SK-N-SH (cell line): ENCODE measurements at regions not wholly inside any gene's neighbourhood (a gene's known extent, or its start where the extent isn't known, plus 50 kb on each side); places are given as distances from the start of the nearest gene placed in this dataset.

ENCODE experiments used
- CTCF ChIA-PET: fragments of 300-600, 350-600 bp; formaldehyde crosslinking; extraction: SDS; loops from one replicate; lab custom pipeline; 2021; lab: Yijun Ruan, JAX
- POLR2A ChIA-PET: fragments of 350-600 bp; sonication (Branson Sonifier 250); formaldehyde crosslinking; extraction: SDS; loops from one replicate; lab custom pipeline; 2020; ENCODE audit warnings: antibody characterized with exemption, inconsistent platforms; lab: Yijun Ruan, JAX
- DNase-seq: peaks from one replicate; pipeline ENCODE4 v3.0.0; 2012
- H2AFZ ChIP-seq: fragments of 200-600 bp; sonication (generic); 2 replicates; pipeline ENCODE4 v1.8.1; 2016; ENCODE audit warnings: antibody characterized with exemption, mild to moderate bottlenecking, low read depth
- H3F3A ChIP-seq: fragments of 200-600 bp; sonication (generic); replicated peaks from 2 replicates; pipeline ENCODE3; 2016; ENCODE audit warnings: antibody characterized with exemption, mild to moderate bottlenecking; ENCODE audit not compliant: insufficient read depth
- H3K27ac ChIP-seq, 2 experiments: fragments of 200-500 bp in 1 of 2; fragments of 200-600 bp in 1 of 2; sonication (Bioruptor generic) in 1 of 2; sonication (generic), shearing (Covaris generic) in 1 of 2; 2 replicates each; pipeline versions ENCODE4 v1.5.1 to v1.6.1; 2014 to 2016; ENCODE audit warnings: low read depth in 2 of 2, inconsistent platforms in 1 of 2, low read length in 1 of 2, mild to moderate bottlenecking in 1 of 2, mixed read lengths in 1 of 2
- H3K27me3 ChIP-seq: fragments of 200-600 bp; sonication (generic), shearing (Covaris generic); 2 replicates; pipeline ENCODE4 v1.6.1; 2016; ENCODE audit warnings: mixed run types; ENCODE audit not compliant: insufficient read depth
- H3K36me3 ChIP-seq, 2 experiments: fragments of 200-500 bp in 1 of 2; fragments of 200-600 bp in 1 of 2; sonication (Bioruptor generic) in 1 of 2; sonication (generic) in 1 of 2; replicated peaks in 1 of 2; 2 replicates each; pipeline versions ENCODE3 to v1.5.1; 2014 to 2016; ENCODE audit warnings: low read length in 1 of 2, mild to moderate bottlenecking in 1 of 2; ENCODE audit not compliant: insufficient read depth in 2 of 2, control insufficient read depth in 1 of 2
- H3K4me1 ChIP-seq, 2 experiments: fragments of 200-500 bp in 1 of 2; fragments of 200-600 bp in 1 of 2; sonication (Bioruptor generic) in 1 of 2; sonication (generic), shearing (Covaris generic) in 1 of 2; 2 replicates each; pipeline versions ENCODE4 v1.5.1 to v1.6.1; 2014 to 2016; ENCODE audit warnings: low read depth in 1 of 2, low read length in 1 of 2, mixed run types in 1 of 2; ENCODE audit not compliant: insufficient read depth in 2 of 2, control insufficient read depth in 1 of 2
- H3K4me2 ChIP-seq: fragments of 200-600 bp; sonication (generic), shearing (Covaris generic); 2 replicates; pipeline ENCODE4 v1.6.1; 2017; ENCODE audit warnings: mixed run types
- H3K4me3 ChIP-seq, 2 experiments: fragments of 200-500 bp in 1 of 2; fragments of 200-600 bp in 1 of 2; sonication (Bioruptor generic) in 1 of 2; sonication (generic), shearing (Covaris generic) in 1 of 2; 2 replicates each; pipeline versions ENCODE4 v1.5.1 to v1.8.1; 2014 to 2016; ENCODE audit warnings: low read depth in 2 of 2, inconsistent platforms in 1 of 2, low read length in 1 of 2, mild to moderate bottlenecking in 1 of 2, mixed read lengths in 1 of 2, moderate library complexity in 1 of 2
- H3K79me2 ChIP-seq: fragments of 200-600 bp; sonication (generic); 2 replicates; pipeline ENCODE4 v1.8.1; 2017; ENCODE audit warnings: mild to moderate bottlenecking; ENCODE audit not compliant: insufficient read depth
- H3K9ac ChIP-seq: fragments of 200-600 bp; sonication (generic); 2 replicates; pipeline ENCODE4 v1.6.1; 2017; ENCODE audit warnings: mixed run types
- H3K9me2 ChIP-seq: fragments of 200-600 bp; sonication (generic); 2 replicates; pipeline ENCODE4 v1.6.1; 2017; ENCODE audit warnings: mixed run types
- H3K9me3 ChIP-seq: fragments of 200-600 bp; sonication (generic); 2 replicates; pipeline ENCODE4 v1.6.1; 2017; ENCODE audit warnings: mixed run types, mild to moderate bottlenecking, moderate library complexity
- H4K20me1 ChIP-seq: fragments of 200-600 bp; sonication (generic); 2 replicates; pipeline ENCODE4 v1.6.1; 2017; ENCODE audit warnings: mild to moderate bottlenecking, mixed run types; ENCODE audit not compliant: insufficient read depth
- CHD2 ChIP-seq: fragments of 150-350 bp; IDR thresholded peaks from 2 replicates; pipeline ENCODE4 v1.6.1; 2018; ENCODE audit warnings: low read length; ENCODE audit not compliant: partially characterized antibody
- EP300 ChIP-seq, 2 experiments: IDR thresholded peaks; 2 replicates each; pipeline versions ENCODE4 v1.4.0 to v1.6.1; 2012; ENCODE audit warnings: borderline replicate concordance in 1 of 2, low read depth in 1 of 2, low read length in 1 of 2
- FOXM1 ChIP-seq: IDR thresholded peaks from 2 replicates; pipeline ENCODE4 v1.4.0; 2012; ENCODE audit warnings: low read depth, mild to moderate bottlenecking
- GABPA ChIP-seq: IDR thresholded peaks from 2 replicates; pipeline ENCODE4 v1.4.0; 2012; ENCODE audit warnings: low read depth, mild to moderate bottlenecking
- GATA2 ChIP-seq: sonication (generic); formaldehyde crosslinking; IDR thresholded peaks from 2 replicates; pipeline ENCODE4 v1.5.0; 2020; ENCODE audit warnings: mild to moderate bottlenecking, missing genetic modification reagents
- JUND ChIP-seq: IDR thresholded peaks from 2 replicates; pipeline ENCODE4 v1.4.0; 2012
- MAX ChIP-seq: IDR thresholded peaks from 2 replicates; pipeline ENCODE4 v1.4.0; 2012; ENCODE audit warnings: low read depth
- MEF2A ChIP-seq: IDR thresholded peaks from 2 replicates; pipeline ENCODE4 v1.4.0; 2012; ENCODE audit warnings: low read depth, borderline replicate concordance
- NFIC ChIP-seq: IDR thresholded peaks from 2 replicates; pipeline ENCODE4 v1.4.0; 2012; ENCODE audit warnings: borderline replicate concordance
- PBX3 ChIP-seq: IDR thresholded peaks from 2 replicates; pipeline ENCODE4; 2012
- RFX5 ChIP-seq: IDR thresholded peaks from 2 replicates; pipeline ENCODE4 v1.6.1; 2012; ENCODE audit warnings: mild to moderate bottlenecking, improper control_type of control experiment, low read length
- SMC3 ChIP-seq: IDR thresholded peaks from 2 replicates; pipeline ENCODE4 v1.6.1; 2012; ENCODE audit warnings: low read depth, low read length, improper control_type of control experiment
- ZBTB33 ChIP-seq: IDR thresholded peaks from 2 replicates; pipeline ENCODE4 v1.4.0; 2012; ENCODE audit warnings: low read depth, borderline replicate concordance
- WGBS: methylation state at CpG from one replicate; pipeline ENCODE4 v1.1.6; 2017; ENCODE audit warnings: low lambda C conversion rate; 5-methylcytosine and 5-hydroxymethylcytosine counted together
- TF ChIP-seq, protein P1 (sequence below): IDR thresholded peaks from 2 replicates; pipeline ENCODE4 v1.4.0; 2012; ENCODE audit warnings: low read depth, borderline replicate concordance

DNA sequence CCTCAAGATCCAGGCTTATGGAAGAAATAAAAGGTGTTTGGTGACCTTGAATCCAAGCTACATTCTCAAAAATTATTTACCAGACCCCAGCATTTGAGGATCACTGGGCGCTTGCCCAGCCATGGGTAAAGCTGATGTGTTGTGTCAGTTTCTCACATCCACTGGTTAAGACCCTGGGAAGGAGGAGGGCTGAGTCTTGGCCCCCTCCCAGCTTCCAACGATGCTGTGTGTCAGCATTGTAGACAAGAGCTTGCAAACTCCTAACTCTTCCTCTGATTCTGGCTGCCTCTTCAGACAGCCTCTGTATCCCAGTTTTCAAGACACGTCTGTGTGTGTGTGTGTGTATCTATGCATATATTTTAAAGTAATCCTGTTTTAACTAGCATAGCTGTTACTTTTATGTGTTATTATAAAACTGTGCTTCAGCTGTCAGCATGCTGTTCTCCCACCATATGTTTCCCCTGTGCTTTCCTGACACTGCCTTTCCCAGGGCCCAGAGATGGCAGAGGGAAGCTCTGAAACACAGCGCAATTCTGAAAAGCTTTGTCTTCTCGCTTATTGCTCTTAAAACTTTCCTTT lies 157.3 kb upstream of the LRRN1 start (continued):
- TF ChIP-seq, protein P1, sequence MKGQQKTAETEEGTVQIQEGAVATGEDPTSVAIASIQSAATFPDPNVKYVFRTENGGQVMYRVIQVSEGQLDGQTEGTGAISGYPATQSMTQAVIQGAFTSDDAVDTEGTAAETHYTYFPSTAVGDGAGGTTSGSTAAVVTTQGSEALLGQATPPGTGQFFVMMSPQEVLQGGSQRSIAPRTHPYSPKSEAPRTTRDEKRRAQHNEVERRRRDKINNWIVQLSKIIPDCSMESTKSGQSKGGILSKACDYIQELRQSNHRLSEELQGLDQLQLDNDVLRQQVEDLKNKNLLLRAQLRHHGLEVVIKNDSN, result no peak
- TF ChIP-seq GABPA (no peak), JUND (no peak)

- Histone ChIP-seq H3K9me2 (no peaks in the 10 kb centered on the region), H3K4me1 (no peaks in the 10 kb centered on the region), H3K27ac (no peak overlapping the region), H3K79me2 (no peaks in the 10 kb centered on the region), H3K36me3 (no peaks in the 10 kb centered on the region), H3K27me3 (no peaks in the 10 kb centered on the region), H3F3A (no peaks in the 10 kb centered on the region), H4K20me1 (no peaks in the 10 kb centered on the region), H3K9ac (no peak overlapping the region), H3K4me3 (no peak overlapping the region), H3K4me2 (no peak overlapping the region), H3K9me3 (no peaks in the 10 kb centered on the region; the same call in 1 of the 2 replicates), H2AFZ (no peak overlapping the region)
- no peak for DNase-seq
- ChIA-PET CTCF (no interaction called here), POLR2A (no interaction called here)
- TF ChIP-seq MAX, result no peak
- no peak for TF ChIP-seq CHD2
- TF ChIP-seq NFIC, result no peak
- no peak for TF ChIP-seq FOXM1
- WGBS, result 6% methylated on average over 2 of the region's 2 CpGs
Measured at GRCh38 chr3:3639078-3639477, 160.2 kb upstream of the LRRN1 start.

GRCh38 chr3:3636815-3637214 lies 162.4 kb upstream of the LRRN1 start:
- Histone ChIP-seq H3K9me2 (no peaks in the 10 kb centered on the region), H3K36me3 (no peaks in the 10 kb centered on the region), H3K9me3 (no peaks in the 10 kb centered on the region; the same call in 1 of the 2 replicates), H3K4me2 (no peak overlapping the region), H3K4me3 (no peak overlapping the region), H3K27ac (no peak overlapping the region), H3F3A (no peaks in the 10 kb centered on the region), H4K20me1 (no peaks in the 10 kb centered on the region), H3K79me2 (no peaks in the 10 kb centered on the region), H3K4me1 (no peaks in the 10 kb centered on the region), H3K9ac (no peak overlapping the region), H2AFZ (no peak overlapping the region), H3K27me3 (no peaks in the 10 kb centered on the region)
- ChIA-PET POLR2A (no interaction called here), CTCF (no interaction called here)
- no peak for DNase-seq
- 13% methylated on average over 2 of the region's 2 CpGs for WGBS
- TF ChIP-seq EP300 (IDR thresholded peaks at IDR 0.05; ENCODE audit: borderline replicate concordance in 1 of 2, low read depth in 1 of 2, low read length in 1 of 2) (no peak), GATA2 (CRISPR knock-in tag) (no peak), RFX5 (no peak), PBX3 (no peak), SMC3 (no peak), MEF2A (no peak), MAX (no peak), ZBTB33 (no peak)
